ENCODE measurements at regions not wholly inside any gene's neighbourhood (a gene's known extent, or its start where the extent isn't known, plus 50 kb on each side); places are given as distances from the start of the nearest gene placed in this dataset.

- ChIA-PET POLR2A (no interaction called here), CTCF (no interaction called here)
- ATAC-seq (no peak), DNase-seq (ENCODE audit: low spot score) (no peak)
- H3K4me1 Mint-ChIP-seq: peaks cover 10% of the 10 kb centered on the region
- no peak overlapping the region for H3K27ac Mint-ChIP-seq
- TF ChIP-seq MLX (CRISPR knock-in tag; IDR thresholded peaks at IDR 0.05): no peak
- no peak for TF ChIP-seq CBFB (CRISPR knock-in tag; IDR thresholded peaks at IDR 0.05; ENCODE audit: low read depth)
- no peak for TF ChIP-seq ZNF317 (CRISPR knock-in tag; IDR thresholded peaks at IDR 0.05; ENCODE audit: borderline replicate concordance, low read depth)
- TF ChIP-seq, protein P1, sequence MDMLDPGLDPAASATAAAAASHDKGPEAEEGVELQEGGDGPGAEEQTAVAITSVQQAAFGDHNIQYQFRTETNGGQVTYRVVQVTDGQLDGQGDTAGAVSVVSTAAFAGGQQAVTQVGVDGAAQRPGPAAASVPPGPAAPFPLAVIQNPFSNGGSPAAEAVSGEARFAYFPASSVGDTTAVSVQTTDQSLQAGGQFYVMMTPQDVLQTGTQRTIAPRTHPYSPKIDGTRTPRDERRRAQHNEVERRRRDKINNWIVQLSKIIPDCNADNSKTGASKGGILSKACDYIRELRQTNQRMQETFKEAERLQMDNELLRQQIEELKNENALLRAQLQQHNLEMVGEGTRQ (CRISPR knock-in tag; IDR thresholded peaks at IDR 0.05): no peak
- TF ChIP-seq ZNF396 (CRISPR knock-in tag; IDR thresholded peaks at IDR 0.05; ENCODE audit: borderline replicate concordance): no peak
- no peak for TF ChIP-seq ZSCAN18 (CRISPR knock-in tag; IDR thresholded peaks at IDR 0.05)
- TF ChIP-seq ATF2 (CRISPR knock-in tag; IDR thresholded peaks at IDR 0.05; ENCODE audit: borderline replicate concordance, low read depth): no peak
- no peak for TF ChIP-seq SMAD3 (CRISPR knock-in tag; IDR thresholded peaks at IDR 0.05; ENCODE audit: borderline replicate concordance)
- no peak for TF ChIP-seq ZNF671 (CRISPR knock-in tag; IDR thresholded peaks at IDR 0.05)
- TF ChIP-seq KAT7 (CRISPR knock-in tag; IDR thresholded peaks at IDR 0.05; ENCODE audit: borderline replicate concordance): no peak
- TF ChIP-seq RORB (CRISPR knock-in tag; IDR thresholded peaks at IDR 0.05): no peak
- TF ChIP-seq SOX15 (CRISPR knock-in tag; IDR thresholded peaks at IDR 0.05): no peak
- no peak for TF ChIP-seq TEAD1 (CRISPR knock-in tag; IDR thresholded peaks at IDR 0.05)
- TF ChIP-seq, protein P2, sequence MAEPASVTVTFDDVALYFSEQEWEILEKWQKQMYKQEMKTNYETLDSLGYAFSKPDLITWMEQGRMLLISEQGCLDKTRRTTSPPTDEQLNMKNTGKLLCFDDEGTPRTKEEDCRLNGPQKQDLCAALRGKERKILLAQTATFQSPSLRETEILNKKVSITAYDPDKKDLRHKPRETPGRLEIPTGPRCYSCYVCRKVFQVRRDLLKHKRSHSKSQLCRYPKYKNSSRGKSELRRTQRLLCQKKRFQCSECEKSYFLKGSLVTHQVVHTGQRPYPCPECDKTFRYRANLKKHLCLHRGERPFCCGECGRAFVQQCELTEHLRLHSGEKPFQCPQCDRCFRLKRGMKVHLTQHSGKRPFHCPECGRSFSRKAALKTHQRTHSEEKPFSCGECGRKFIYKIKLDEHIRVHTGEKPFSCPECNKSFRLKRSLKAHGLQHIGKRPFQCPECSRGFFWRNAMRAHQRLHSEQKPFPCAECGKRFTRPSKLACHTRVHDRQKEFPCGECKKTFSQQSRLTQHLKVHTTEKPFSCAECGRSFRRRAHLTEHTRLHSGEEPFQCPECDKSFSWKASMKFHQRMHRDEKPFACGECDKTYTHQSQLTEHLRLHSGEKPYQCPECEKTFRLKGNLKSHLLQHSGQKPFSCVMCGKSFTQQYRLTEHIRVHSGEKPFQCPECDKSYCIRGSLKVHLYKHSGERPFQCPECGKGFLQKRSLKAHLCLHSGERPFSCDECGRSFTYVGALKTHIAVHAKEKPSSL (CRISPR knock-in tag; conservative IDR thresholded peaks at IDR 0.05): no peak
- no peak for TF ChIP-seq ZNF138 (CRISPR knock-in tag; conservative IDR thresholded peaks at IDR 0.05)
- no peak for TF ChIP-seq RELA (CRISPR knock-in tag; IDR thresholded peaks at IDR 0.05; ENCODE audit: borderline replicate concordance)
- no peak for TF ChIP-seq NFE2L1 (CRISPR knock-in tag; IDR thresholded peaks at IDR 0.05)
- no peak for TF ChIP-seq GABPB1 (CRISPR knock-in tag; IDR thresholded peaks at IDR 0.05)
- TF ChIP-seq IRF2 (CRISPR knock-in tag; IDR thresholded peaks at IDR 0.05; ENCODE audit: borderline replicate concordance, low read depth): no peak
- no peak overlapping the region for H3K4me3 Mint-ChIP-seq
- H3K27me3 Mint-ChIP-seq (ENCODE audit: low read depth): no peaks in the 10 kb centered on the region
- H3K36me3 Mint-ChIP-seq: no peaks in the 10 kb centered on the region
- peaks cover 4% of the 10 kb centered on the region for H3K9me3 Mint-ChIP-seq
Observed at GRCh38 chr21:27391990-27392389, 425.1 kb upstream of the ADAMTS5 start.

- no peak for DNase-seq (ENCODE audit: low spot score)
- no peak overlapping the region for H3K4me3 Mint-ChIP-seq
- no peak for ATAC-seq
- H3K4me1 Mint-ChIP-seq: peaks cover 10% of the 10 kb centered on the region
- H3K36me3 Mint-ChIP-seq: no peaks in the 10 kb centered on the region
- H3K27ac Mint-ChIP-seq: no peak overlapping the region
- H3K9me3 Mint-ChIP-seq: peaks cover 4% of the 10 kb centered on the region
- ChIA-PET CTCF (no interaction called here), POLR2A (no interaction called here)
- H3K27me3 Mint-ChIP-seq (ENCODE audit: low read depth): no peaks in the 10 kb centered on the region
- TF ChIP-seq USF1 (CRISPR knock-in tag; IDR thresholded peaks at IDR 0.05) (no peak), HMGXB4 (CRISPR knock-in tag; IDR thresholded peaks at IDR 0.05) (no peak), NR2C2 (CRISPR knock-in tag; IDR thresholded peaks at IDR 0.05) (no peak), PRDM15 (CRISPR knock-in tag; IDR thresholded peaks at IDR 0.05) (no peak)
Observed at GRCh38 chr21:27390384-27390783, 423.5 kb upstream of the ADAMTS5 start.
